ENCODE measurements at regions not wholly inside any gene's neighbourhood (a gene's known extent, or its start where the extent isn't known, plus 50 kb on each side); places are given as distances from the start of the nearest gene placed in this dataset.

GRCh38 chr9:38159599-38159998 is 90.6 kb upstream of the SHB start:
- no peak for DNase-seq (ENCODE audit: low read depth in 2 of 2)

GRCh38 chr9:38158628-38159027 is 89.6 kb upstream of the SHB start:
- no peak for DNase-seq (ENCODE audit: low read depth in 2 of 2)

DNA sequence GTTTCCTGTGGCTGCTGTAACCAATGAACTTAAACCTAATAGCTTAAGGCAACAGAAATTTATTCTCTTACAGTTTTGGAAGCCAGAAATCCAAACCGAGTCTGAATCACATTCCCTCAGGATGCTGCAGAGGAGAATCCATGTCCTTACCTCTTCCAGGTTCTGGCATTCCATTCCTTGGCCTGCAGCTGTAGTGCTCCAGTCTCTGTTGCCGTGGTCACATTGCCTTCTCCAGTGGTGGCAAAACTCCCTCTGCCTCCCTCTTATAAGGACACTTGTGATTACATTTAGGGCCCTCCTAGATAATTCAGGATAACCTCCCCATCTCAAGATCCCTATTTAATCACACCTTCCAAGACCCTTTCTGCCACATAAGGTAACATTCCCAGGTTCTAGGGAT is 88.7 kb upstream of the SHB start:
- DNase-seq (ENCODE audit: low read depth in 2 of 2) = no peak

- no peak for DNase-seq (ENCODE audit: low read depth in 2 of 2)
These were observed 85.7 kb upstream of the SHB start for GRCh38 chr9:38154501-38155421.

GRCh38 chr9:38153910-38154291 is 84.9 kb upstream of the SHB start:
- no peak for DNase-seq (ENCODE audit: low read depth in 2 of 2)

DNA sequence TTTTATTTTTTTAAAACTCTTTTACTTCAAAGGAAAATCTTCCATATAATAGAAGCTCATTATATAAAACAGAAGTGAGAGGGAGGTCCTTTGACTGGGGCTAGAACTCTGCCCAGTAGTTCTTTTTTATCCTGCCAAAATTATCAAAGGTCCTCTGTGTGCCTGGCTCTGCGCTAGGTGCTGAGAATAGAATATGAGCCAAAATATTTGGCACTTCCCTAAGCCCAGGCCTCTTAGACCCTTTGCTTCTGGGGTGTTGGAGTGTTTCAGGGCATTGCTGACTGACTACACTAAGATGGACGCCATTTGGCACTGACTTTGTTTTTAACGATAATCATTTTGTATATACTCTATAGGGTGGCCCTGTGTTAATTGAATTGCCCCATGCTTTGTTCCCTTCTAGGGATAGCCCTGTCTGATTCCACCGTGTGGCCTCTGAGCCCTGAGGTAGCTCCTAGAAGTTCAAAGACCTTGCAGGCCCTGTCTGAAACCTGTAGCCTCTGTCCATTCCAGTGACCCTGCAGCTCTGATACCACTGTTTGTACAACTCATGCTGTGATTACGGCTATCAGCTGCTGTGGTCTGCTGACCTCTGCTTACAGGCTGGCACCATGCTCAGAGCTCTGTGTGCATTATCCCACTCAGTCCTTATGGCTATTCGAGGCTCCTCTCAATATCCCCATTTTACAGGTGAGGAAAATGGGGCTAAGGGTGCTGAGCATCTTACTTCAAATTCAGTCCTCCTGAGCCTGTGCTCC is 84.3 kb upstream of the SHB start:
- no peak for DNase-seq (ENCODE audit: low read depth in 2 of 2)

DNA sequence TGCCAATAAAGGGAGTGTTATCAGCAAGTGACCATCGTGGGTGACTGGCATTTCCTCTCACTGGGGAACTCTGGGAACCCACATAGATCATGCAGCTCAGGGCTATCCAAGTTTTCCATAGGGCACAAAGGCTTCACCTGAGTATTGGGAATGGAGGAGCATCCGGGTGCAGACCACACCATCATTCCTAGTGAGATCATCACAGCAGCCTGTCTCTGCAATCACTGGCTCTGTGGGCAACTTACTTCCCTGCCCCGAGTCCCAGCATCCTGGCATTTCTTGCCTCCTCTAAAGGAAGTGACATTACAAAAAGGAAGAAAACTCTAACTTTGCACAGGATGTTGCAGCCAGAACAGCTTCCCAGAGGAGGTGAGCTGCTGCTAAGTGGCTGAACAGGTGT is 80.6 kb upstream of the SHB start:
- no peak for DNase-seq (ENCODE audit: low read depth in 2 of 2)

- no peak for DNase-seq (ENCODE audit: low read depth in 2 of 2)
These were observed 77.8 kb upstream of the SHB start for GRCh38 chr9:38146844-38147243.

GRCh38 chr9:38145526-38146053 is 76.6 kb upstream of the SHB start:
- DNase-seq (ENCODE audit: low read depth in 2 of 2) = no peak

- no peak for DNase-seq (ENCODE audit: low read depth in 2 of 2)
These were observed 75.4 kb upstream of the SHB start for GRCh38 chr9:38144421-38144820.

DNA sequence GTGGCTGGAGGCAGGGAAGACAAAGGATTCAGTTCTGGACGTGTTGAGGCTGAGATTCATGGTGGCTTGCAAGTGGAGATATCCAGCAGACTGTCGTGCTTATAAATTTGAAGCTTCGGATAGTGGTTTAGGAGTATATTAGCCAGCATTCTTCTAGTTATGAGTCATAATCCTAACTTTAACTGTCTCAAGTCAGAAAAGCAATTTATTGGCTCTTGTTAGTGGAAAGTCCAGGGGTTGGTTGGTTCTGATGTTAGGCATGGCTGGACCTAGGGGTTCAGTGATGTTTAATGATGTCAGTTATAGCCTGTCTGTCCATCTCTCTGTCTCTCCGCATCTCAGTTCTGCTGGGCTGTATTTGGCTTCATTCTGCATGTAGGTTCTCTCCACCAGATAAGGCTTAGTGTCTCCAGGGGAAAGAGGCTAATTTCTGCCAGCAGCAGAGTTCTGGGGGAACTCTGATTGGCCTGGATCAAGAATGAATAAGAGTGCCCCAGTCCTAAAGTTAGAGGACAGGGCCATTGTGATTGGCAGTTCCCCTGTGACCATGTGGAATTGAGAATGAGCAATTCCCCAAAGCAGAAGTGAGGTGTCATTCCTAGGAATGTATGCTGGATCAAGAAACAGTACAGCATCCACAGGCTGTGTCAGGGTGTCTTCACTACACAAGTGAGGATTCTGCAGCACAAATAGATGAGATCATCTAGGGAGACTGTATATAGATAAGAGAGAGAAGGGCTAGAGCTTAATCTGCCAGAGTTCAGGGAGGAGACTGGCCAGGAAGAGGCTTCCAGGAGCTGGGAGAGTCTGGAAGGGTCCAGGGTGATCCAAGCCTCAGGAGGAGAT is 72.9 kb upstream of the SHB start:
- DNase-seq (ENCODE audit: low read depth in 2 of 2) = no peak

DNA sequence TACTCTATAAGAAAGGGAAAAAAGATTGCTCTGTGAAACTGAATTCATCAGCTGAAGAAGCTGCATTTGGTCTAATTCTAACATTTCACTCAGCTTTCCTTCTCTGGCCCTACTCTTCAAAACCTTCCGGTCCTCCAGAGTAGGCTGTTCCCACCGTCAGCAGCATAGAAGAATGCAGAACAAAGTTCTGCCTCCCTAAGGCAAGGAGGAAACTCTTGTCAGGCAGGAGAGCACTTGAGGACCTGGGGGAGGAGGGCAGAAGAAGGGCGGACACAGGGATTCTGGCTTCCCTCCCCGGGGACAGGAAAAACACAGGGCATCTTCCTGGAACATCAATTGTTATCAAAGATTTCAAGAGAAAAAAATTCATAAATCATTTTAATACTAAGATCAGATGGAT is 69.2 kb upstream of the SHB start:
- DNase-seq (ENCODE audit: low read depth in 2 of 2) = no peak

- DNase-seq (ENCODE audit: low read depth in 2 of 2) = no peak
These were observed 68.3 kb upstream of the SHB start for GRCh38 chr9:38137342-38137741.

DNA sequence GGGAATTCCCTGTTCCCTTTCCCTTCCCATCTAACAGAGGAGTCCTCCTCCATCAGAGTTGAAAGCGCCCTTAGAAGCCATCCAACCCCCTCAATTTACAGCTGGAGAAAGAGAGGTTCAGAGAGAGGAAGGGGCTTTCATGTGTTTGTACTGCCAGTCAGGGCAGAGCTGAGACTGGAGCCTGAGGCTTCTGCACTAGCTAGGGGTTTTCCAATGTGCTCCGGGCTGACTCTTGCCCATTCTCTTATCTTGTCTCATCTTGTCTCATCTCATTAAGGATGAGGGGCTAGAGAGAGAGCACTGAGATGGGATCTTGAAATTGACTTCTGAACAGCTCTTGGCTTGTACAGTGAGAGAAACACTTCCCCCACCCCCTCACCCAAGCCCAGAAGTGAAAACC is 67.4 kb upstream of the SHB start:
- no peak for DNase-seq (ENCODE audit: low read depth in 2 of 2)

- DNase-seq (ENCODE audit: low read depth in 2 of 2) = no peak
These were observed 65.7 kb upstream of the SHB start for GRCh38 chr9:38134611-38135237.

GRCh38 chr9:38133595-38133994 is 64.6 kb upstream of the SHB start:
- no peak for DNase-seq (ENCODE audit: low read depth in 2 of 2)

DNA sequence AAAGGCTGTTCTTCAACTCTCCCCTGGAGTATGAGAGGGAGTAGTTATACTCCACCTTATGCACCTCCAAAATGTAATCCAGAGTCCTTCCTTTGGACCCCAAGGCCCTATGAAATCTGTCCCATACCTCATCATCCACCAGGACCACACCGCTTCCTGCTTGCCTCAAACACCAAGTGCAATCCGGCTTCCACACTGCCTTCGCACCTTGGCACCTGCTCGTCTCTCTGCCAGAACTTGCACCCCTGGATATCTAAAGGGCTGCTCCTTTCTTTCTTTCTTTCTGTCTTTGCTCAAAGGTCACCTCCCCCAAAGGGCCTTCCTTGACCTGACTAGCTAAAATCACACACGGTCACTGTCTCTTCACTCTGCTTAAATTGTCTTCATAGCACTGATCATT is 63.9 kb upstream of the SHB start:
- no peak for DNase-seq (ENCODE audit: low read depth in 2 of 2)

DNA sequence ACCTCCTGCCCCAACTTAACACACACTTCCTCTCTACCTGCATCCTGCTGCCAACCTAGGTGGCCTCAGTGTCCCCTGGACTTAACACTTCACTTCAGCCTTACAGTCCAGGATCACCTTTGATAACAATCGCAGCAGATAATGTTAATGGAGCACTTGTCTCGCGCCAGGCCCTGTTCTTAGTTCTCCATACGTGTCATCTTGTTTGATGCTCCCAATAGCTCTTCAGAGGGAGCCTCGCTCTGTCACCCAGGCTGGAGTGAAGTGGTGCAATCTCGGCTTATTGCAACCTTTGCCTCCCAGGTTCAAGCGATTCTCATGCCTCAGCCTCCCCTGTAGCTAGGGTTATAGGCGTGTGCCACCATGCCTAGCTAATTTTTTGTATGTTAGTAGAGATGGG is 62.7 kb upstream of the SHB start:
- DNase-seq (ENCODE audit: low read depth in 2 of 2) = no peak

- DNase-seq (ENCODE audit: low read depth in 2 of 2) = no peak
These were observed 61.7 kb upstream of the SHB start for GRCh38 chr9:38130724-38131123.

- no peak for DNase-seq (ENCODE audit: low read depth in 2 of 2)
These were observed 60.3 kb upstream of the SHB start for GRCh38 chr9:38129366-38129765.

DNA sequence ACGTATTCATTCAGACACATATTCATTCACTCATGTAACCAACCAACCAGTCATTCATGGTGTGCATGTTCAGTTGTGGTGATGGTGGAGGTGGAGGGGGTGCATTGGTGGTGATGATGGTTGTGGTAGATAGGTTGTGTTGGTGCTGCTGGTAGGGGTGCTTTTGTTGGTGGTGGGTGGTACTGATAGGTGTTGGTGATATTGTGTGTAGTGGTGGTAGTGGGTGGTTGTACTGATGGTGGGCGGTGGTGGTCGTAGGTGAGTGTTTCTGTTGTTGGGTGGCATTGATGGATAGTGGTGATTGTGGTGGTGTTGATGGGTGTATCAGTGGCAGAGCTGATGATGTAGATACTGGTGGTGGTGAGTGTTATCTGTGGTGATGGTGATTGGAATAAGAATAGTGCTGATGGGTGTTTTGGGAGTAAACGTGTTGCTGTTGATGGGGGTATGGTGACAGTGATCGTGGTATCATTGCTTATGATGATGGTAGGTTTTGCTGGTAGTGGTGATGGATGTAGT is 59.8 kb upstream of the SHB start:
- no peak for DNase-seq (ENCODE audit: low read depth in 2 of 2)

Data from stimulated activated CD8-positive, alpha-beta memory T cell treated with anti-CD3 and anti-CD28 coated beads, Interleukin-2, amount 100 ng/mL, for 1 hour (primary cell).